ENCODE measurements at regions not wholly inside any gene's neighbourhood (a gene's known extent, or its start where the extent isn't known, plus 50 kb on each side); places are given as distances from the start of the nearest gene placed in this dataset.

DNA sequence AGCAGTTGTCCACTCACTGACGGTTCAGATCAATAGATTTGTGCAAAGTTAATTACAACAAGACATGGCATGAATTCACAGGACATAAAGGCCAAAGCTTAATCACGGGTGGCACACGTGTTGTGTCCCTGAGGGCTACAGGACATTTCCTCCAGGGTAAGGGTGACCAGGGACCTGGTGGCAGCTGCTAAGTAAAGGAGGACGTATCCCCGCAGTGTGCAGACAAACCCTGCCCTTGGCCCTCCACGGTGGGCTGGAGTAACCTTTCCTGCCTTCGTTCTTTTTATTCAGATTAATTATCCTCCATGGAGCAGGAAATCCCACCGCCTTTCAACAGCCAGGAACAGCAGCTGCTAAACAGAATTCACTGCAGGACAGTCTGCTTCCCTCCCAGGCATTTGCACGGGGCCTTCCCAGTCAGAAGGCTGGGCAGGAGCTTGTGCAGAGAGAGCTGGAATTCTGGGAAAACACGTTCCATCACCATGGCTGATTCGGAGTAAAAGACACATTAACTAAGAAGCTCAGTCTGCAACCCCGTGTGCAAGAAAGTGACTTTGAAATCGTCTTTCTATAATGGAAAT lies 289.9 kb upstream of the SFSWAP start:
- TF ChIP-seq, protein P1, sequence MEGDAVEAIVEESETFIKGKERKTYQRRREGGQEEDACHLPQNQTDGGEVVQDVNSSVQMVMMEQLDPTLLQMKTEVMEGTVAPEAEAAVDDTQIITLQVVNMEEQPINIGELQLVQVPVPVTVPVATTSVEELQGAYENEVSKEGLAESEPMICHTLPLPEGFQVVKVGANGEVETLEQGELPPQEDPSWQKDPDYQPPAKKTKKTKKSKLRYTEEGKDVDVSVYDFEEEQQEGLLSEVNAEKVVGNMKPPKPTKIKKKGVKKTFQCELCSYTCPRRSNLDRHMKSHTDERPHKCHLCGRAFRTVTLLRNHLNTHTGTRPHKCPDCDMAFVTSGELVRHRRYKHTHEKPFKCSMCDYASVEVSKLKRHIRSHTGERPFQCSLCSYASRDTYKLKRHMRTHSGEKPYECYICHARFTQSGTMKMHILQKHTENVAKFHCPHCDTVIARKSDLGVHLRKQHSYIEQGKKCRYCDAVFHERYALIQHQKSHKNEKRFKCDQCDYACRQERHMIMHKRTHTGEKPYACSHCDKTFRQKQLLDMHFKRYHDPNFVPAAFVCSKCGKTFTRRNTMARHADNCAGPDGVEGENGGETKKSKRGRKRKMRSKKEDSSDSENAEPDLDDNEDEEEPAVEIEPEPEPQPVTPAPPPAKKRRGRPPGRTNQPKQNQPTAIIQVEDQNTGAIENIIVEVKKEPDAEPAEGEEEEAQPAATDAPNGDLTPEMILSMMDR (IDR thresholded peaks at IDR 0.05), result no peak
- TF ChIP-seq POLR2A (IDR thresholded peaks at IDR 0.05), result no peak
- DNase-seq (no peak), ATAC-seq (no peak)
- no peak overlapping the region for H3K27ac ChIP-seq
- H3K4me1 ChIP-seq, result no peaks in the 10 kb centered on the region
- H3K27me3 ChIP-seq, result peaks cover 0 to 13% (median 0%) of the 10 kb centered on the region in 9 donors
- H3K4me3 ChIP-seq, result no peak overlapping the region
- intact Hi-C loops (cut with DNase I), result no loop called here
- peaks cover 0 to 18% (median 4%) of the 10 kb centered on the region in 12 donors for H3K9me3 ChIP-seq
- no peaks in the 10 kb centered on the region for H3K36me3 ChIP-seq
- 59 to 66% (median 64%) methylated on average over 13 of the region's 13 CpGs for WGBS, 4 donors

DNA sequence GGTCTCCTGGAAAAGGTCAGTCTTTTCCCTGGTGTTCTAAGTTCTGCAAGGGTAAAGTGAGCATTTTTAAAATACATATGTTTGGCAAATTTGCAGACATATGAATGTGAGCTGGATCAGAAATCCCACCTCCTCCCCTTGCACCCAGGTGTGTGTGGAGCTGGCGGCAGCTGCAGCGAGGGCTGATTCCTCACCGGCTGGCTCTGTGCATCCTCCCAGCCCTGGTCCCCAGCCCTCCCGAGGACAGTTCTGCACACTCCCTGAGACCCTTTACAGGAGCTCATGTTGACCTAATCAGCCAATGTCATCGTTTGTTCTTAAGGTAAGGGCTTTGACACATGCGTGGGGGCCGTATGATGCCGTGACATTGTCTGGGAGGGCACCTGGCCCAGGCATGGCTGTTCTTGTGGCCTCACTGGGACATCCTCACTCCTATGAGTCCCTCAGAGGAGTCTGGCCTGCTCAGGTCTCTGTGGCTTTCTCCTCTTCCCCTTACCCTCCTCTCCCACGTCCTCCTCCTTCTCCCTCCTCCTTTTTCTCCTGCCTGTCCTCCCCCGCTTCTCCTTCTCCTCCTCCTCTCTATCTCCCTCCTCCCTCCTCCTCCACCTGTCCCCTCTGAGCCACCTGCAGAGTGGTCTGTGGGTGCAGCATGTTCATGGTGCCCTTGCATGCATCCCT lies 289.2 kb upstream of the SFSWAP start:
- intact Hi-C loops (cut with DNase I), result no loop called here
- TF ChIP-seq POLR2A (IDR thresholded peaks at IDR 0.05), result no peak
- TF ChIP-seq, protein P1 (IDR thresholded peaks at IDR 0.05), result no peak
- no peak overlapping the region for H3K4me3 ChIP-seq
- no peak for DNase-seq
- no peak overlapping the region for H3K27ac ChIP-seq
- ATAC-seq, result no peak
- no peaks in the 10 kb centered on the region for H3K36me3 ChIP-seq
- peaks cover 0 to 18% (median 4%) of the 10 kb centered on the region in 12 donors for H3K9me3 ChIP-seq
- H3K4me1 ChIP-seq, result no peaks in the 10 kb centered on the region
- WGBS, 4 donors, result 75 to 81% (median 80%) methylated on average over 10 of the region's 10 CpGs
- H3K27me3 ChIP-seq, result peaks cover 0 to 13% (median 0%) of the 10 kb centered on the region in 9 donors

DNA sequence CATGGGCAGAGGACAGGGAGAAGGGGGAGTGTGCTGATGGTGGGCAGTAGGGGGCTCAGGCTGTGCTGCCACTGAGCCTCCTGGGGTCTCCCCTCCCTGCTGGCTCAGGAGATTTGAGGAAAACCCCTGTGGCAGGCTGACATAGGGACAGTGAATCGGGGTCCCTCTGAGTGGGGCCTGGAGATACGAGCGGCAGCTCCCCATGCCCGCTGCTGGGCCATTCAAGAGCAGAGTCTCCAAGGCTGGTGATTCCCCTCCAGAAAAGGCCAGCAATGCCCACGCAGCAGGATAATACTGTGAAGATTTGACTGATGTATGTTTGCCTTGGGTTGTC lies 288.7 kb upstream of the SFSWAP start:
- WGBS, 4 donors, result 82 to 96% (median 85%) methylated on average over 2 to 5 of the region's 5 CpGs
- H3K27ac ChIP-seq, result no peak overlapping the region
- ATAC-seq (no peak), DNase-seq (no peak)
- H3K36me3 ChIP-seq, result no peaks in the 10 kb centered on the region
- no peak for TF ChIP-seq POLR2A (IDR thresholded peaks at IDR 0.05)
- TF ChIP-seq, protein P1 (IDR thresholded peaks at IDR 0.05), result no peak
- H3K4me1 ChIP-seq, result no peaks in the 10 kb centered on the region
- peaks cover 0 to 13% (median 0%) of the 10 kb centered on the region in 9 donors for H3K27me3 ChIP-seq
- intact Hi-C loops (cut with DNase I), result no loop called here
- H3K4me3 ChIP-seq, result no peak overlapping the region
- peaks cover 0 to 18% (median 4%) of the 10 kb centered on the region in 12 donors for H3K9me3 ChIP-seq

DNA sequence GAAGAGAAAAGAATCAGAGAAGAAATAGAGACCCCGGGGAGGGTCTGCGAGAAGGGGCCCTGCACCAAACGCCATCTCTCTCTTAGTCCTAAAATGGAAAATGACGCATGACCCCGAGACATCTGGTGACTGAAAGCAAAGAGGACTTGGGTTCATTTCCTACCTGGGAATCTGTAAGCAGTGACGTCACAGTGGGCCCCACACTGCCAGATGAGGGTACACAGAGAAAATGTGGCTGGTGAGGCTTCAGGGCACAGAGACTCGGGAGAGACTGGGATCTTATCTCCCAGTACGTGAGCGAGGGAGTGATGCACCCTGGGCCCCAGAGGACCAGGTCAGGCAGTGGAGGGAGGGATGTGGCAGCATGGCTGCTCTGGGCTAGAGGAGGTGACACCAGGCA lies 288.1 kb upstream of the SFSWAP start:
- DNase-seq (no peak), ATAC-seq (no peak)
- peaks cover 0 to 18% (median 4%) of the 10 kb centered on the region in 12 donors for H3K9me3 ChIP-seq
- intact Hi-C loops (cut with DNase I), result no loop called here
- H3K27me3 ChIP-seq, result peaks cover 0 to 15% (median 0%) of the 10 kb centered on the region in 9 donors
- 65 to 74% (median 72%) methylated on average over 9 of the region's 9 CpGs for WGBS, 4 donors
- no peaks in the 10 kb centered on the region for H3K4me1 ChIP-seq
- H3K27ac ChIP-seq, result no peak overlapping the region
- no peaks in the 10 kb centered on the region for H3K36me3 ChIP-seq
- TF ChIP-seq, protein P1 (IDR thresholded peaks at IDR 0.05), result no peak
- TF ChIP-seq POLR2A (IDR thresholded peaks at IDR 0.05), result no peak
- H3K4me3 ChIP-seq, result no peak overlapping the region
